ENCODE measurements at regions not wholly inside any gene's neighbourhood (a gene's known extent, or its start where the extent isn't known, plus 50 kb on each side); places are given as distances from the start of the nearest gene placed in this dataset.

DNA sequence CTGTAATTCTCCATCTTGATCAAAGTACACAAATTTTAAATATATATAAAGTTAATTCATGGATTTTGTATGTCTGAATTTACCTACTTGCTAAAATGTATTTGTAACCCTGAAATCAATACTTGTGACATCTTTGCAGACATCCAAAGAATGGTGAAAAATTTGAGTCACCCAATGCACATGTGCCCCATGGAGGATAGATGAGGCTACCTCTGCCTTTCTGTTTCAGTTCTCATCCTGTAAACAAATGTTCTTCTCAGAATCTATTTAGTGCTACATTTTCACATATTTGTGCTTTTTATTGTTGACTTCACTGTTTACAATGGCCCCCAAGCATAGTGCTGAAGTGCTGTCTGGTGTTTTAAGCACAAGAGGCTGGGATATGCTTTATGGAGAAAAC is 171.5 kb downstream of the LRATD1 start:
- no peak for TF ChIP-seq POLR2A (IDR thresholded peaks at IDR 0.05)
- TF ChIP-seq, protein P1, sequence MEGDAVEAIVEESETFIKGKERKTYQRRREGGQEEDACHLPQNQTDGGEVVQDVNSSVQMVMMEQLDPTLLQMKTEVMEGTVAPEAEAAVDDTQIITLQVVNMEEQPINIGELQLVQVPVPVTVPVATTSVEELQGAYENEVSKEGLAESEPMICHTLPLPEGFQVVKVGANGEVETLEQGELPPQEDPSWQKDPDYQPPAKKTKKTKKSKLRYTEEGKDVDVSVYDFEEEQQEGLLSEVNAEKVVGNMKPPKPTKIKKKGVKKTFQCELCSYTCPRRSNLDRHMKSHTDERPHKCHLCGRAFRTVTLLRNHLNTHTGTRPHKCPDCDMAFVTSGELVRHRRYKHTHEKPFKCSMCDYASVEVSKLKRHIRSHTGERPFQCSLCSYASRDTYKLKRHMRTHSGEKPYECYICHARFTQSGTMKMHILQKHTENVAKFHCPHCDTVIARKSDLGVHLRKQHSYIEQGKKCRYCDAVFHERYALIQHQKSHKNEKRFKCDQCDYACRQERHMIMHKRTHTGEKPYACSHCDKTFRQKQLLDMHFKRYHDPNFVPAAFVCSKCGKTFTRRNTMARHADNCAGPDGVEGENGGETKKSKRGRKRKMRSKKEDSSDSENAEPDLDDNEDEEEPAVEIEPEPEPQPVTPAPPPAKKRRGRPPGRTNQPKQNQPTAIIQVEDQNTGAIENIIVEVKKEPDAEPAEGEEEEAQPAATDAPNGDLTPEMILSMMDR (IDR thresholded peaks at IDR 0.05) = no peak
- ATAC-seq (no peak), DNase-seq (no peak)
- Histone ChIP-seq H3K4me3 (no peak overlapping the region), H3K36me3 (no peaks in the 10 kb centered on the region), H3K4me1 (no peaks in the 10 kb centered on the region), H3K27me3 (no peaks in the 10 kb centered on the region), H3K9me3 (no peaks in the 10 kb centered on the region), H3K27ac (no peak overlapping the region)
- intact Hi-C loops (cut with DNase I) = no loop called here

GRCh38 chr2:14804902-14805301 is 172.4 kb downstream of the LRATD1 start:
- no peaks in the 10 kb centered on the region for H3K4me1 ChIP-seq
- no peaks in the 10 kb centered on the region for H3K9me3 ChIP-seq
- no peaks in the 10 kb centered on the region for H3K27me3 ChIP-seq
- intact Hi-C loops (cut with DNase I) = no loop called here
- no peak for DNase-seq
- ATAC-seq = no peak
- H3K36me3 ChIP-seq = no peaks in the 10 kb centered on the region
- 46% methylated on average over 3 of the region's 3 CpGs for WGBS (ENCODE audit: insufficient coverage, low coverage, low lambda C conversion rate, missing lambda C conversion rate)
- TF ChIP-seq, protein P1 (IDR thresholded peaks at IDR 0.05) = no peak
- TF ChIP-seq POLR2A (IDR thresholded peaks at IDR 0.05) = no peak
- H3K27ac ChIP-seq = no peak overlapping the region
- no peak overlapping the region for H3K4me3 ChIP-seq

DNA sequence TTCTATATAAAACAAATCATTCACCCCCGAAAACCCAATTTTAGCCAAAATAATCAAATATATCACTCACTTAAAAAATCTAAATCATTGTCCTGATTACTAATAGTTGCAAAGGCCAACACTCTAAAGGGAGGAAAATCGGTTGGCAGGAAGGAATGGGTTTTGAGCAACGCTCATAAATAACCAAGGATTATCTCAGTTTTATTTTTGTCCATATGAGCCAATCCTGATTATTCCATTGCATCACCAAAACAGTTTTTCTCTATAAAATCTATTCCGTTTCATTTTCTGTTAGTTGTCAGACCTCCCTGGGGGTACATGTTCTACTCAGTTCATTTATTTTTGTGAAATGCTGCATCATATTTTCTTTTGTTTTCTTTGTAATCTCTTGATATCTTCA is 174.1 kb downstream of the LRATD1 start:
- WGBS (ENCODE audit: insufficient coverage, low coverage, low lambda C conversion rate, missing lambda C conversion rate) = 38% methylated on average over 4 of the region's 4 CpGs
- Histone ChIP-seq H3K4me3 (no peak overlapping the region), H3K27ac (no peak overlapping the region), H3K4me1 (no peaks in the 10 kb centered on the region), H3K9me3 (no peaks in the 10 kb centered on the region), H3K36me3 (no peaks in the 10 kb centered on the region), H3K27me3 (no peaks in the 10 kb centered on the region)
- ATAC-seq = no peak
- intact Hi-C loops (cut with DNase I) = no loop called here
- DNase-seq = no peak
- TF ChIP-seq, protein P1 (IDR thresholded peaks at IDR 0.05) = no peak
- TF ChIP-seq POLR2A (IDR thresholded peaks at IDR 0.05) = no peak

- ATAC-seq (no peak), DNase-seq (no peak)
- Histone ChIP-seq H3K27ac (no peak overlapping the region), H3K9me3 (no peaks in the 10 kb centered on the region), H3K36me3 (no peaks in the 10 kb centered on the region), H3K4me3 (no peak overlapping the region), H3K4me1 (no peaks in the 10 kb centered on the region), H3K27me3 (no peaks in the 10 kb centered on the region)
- intact Hi-C loops (cut with DNase I) = no loop called here
- WGBS (ENCODE audit: insufficient coverage, low coverage, low lambda C conversion rate, missing lambda C conversion rate) = 20% methylated on average over 1 of the region's 1 CpG
- TF ChIP-seq, protein P1 (IDR thresholded peaks at IDR 0.05) = no peak
- no peak for TF ChIP-seq POLR2A (IDR thresholded peaks at IDR 0.05)
These were observed 182.7 kb downstream of the LRATD1 start for GRCh38 chr2:14815201-14815600.
